ENCODE measurements at regions not wholly inside any gene's neighbourhood (a gene's known extent, or its start where the extent isn't known, plus 50 kb on each side); places are given as distances from the start of the nearest gene placed in this dataset.

GRCh38 chr6:101079696-101080270, 198.7 kb upstream of the ASCC3 start:
- no peak for TF ChIP-seq EZH2 (IDR thresholded peaks at IDR 0.05; ENCODE audit: insufficient read depth, poor library complexity, severe bottlenecking)
- no peak for TF ChIP-seq EZH2phosphoT487 (IDR thresholded peaks at IDR 0.05; ENCODE audit: insufficient read depth, low read depth)

All from GM23248 (cell line).